Ishikawa (cell line): ENCODE measurements at regions not wholly inside any gene's neighbourhood (a gene's known extent, or its start where the extent isn't known, plus 50 kb on each side); places are given as distances from the start of the nearest gene placed in this dataset.

Source experiments
- CEBPB ChIP-seq: IDR thresholded peaks from 2 replicates; pipeline ENCODE4 v1.6.1; 2012
- CREB1 ChIP-seq: IDR thresholded peaks from 2 replicates; pipeline ENCODE4 v1.6.1; 2012; ENCODE audit warnings: low read depth
- EGR1 ChIP-seq: IDR thresholded peaks from 2 replicates; pipeline ENCODE4 v1.6.1; 2012
- EP300 ChIP-seq: IDR thresholded peaks from 2 replicates; pipeline ENCODE4 v1.6.1; 2012; ENCODE audit warnings: borderline replicate concordance
- FOXM1 ChIP-seq: IDR thresholded peaks from 2 replicates; pipeline ENCODE4 v1.6.1; 2012; ENCODE audit warnings: low read depth, borderline replicate concordance
- MAX ChIP-seq: IDR thresholded peaks from 2 replicates; pipeline ENCODE4 v1.6.1; 2012
- NFIC ChIP-seq: IDR thresholded peaks from 2 replicates; pipeline ENCODE4 v1.6.1; 2012
- RAD21 ChIP-seq: IDR thresholded peaks from 2 replicates; pipeline ENCODE4 v1.6.1; 2012; ENCODE audit warnings: low read depth
- TAF1 ChIP-seq: IDR thresholded peaks from 2 replicates; pipeline ENCODE4 v1.6.1; 2012; ENCODE audit warnings: low read depth, mild to moderate bottlenecking
- TCF12 ChIP-seq: IDR thresholded peaks from 2 replicates; pipeline ENCODE4 v1.6.1; 2012; ENCODE audit warnings: low read depth
- TEAD4 ChIP-seq: IDR thresholded peaks from 2 replicates; pipeline ENCODE4 v1.6.1; 2012
- USF1 ChIP-seq: IDR thresholded peaks from 2 replicates; pipeline ENCODE4 v1.6.1; 2012
- YY1 ChIP-seq: IDR thresholded peaks from 2 replicates; pipeline ENCODE4 v1.6.1; 2012; ENCODE audit warnings: low read depth
- ZBTB7A ChIP-seq: IDR thresholded peaks from 2 replicates; pipeline ENCODE4 v1.6.1; 2012; ENCODE audit warnings: low read depth
- TF ChIP-seq, protein P1 (sequence below): IDR thresholded peaks from 2 replicates; pipeline ENCODE4 v1.6.1; 2012; ENCODE audit warnings: low read depth, mild to moderate bottlenecking

GRCh38 chr10:117654105-117654504, 111.6 kb downstream of the EMX2 start:
- TF ChIP-seq NFIC (no peak), EGR1 (no peak), EP300 (no peak), TEAD4 (no peak), CEBPB (no peak), YY1 (no peak)

GRCh38 chr10:117656385-117657367, 114.1 kb downstream of the EMX2 start:
- TF ChIP-seq TAF1 = no peak
- TF ChIP-seq MAX = no peak
- TF ChIP-seq EGR1 = no peak
- TF ChIP-seq, protein P1, sequence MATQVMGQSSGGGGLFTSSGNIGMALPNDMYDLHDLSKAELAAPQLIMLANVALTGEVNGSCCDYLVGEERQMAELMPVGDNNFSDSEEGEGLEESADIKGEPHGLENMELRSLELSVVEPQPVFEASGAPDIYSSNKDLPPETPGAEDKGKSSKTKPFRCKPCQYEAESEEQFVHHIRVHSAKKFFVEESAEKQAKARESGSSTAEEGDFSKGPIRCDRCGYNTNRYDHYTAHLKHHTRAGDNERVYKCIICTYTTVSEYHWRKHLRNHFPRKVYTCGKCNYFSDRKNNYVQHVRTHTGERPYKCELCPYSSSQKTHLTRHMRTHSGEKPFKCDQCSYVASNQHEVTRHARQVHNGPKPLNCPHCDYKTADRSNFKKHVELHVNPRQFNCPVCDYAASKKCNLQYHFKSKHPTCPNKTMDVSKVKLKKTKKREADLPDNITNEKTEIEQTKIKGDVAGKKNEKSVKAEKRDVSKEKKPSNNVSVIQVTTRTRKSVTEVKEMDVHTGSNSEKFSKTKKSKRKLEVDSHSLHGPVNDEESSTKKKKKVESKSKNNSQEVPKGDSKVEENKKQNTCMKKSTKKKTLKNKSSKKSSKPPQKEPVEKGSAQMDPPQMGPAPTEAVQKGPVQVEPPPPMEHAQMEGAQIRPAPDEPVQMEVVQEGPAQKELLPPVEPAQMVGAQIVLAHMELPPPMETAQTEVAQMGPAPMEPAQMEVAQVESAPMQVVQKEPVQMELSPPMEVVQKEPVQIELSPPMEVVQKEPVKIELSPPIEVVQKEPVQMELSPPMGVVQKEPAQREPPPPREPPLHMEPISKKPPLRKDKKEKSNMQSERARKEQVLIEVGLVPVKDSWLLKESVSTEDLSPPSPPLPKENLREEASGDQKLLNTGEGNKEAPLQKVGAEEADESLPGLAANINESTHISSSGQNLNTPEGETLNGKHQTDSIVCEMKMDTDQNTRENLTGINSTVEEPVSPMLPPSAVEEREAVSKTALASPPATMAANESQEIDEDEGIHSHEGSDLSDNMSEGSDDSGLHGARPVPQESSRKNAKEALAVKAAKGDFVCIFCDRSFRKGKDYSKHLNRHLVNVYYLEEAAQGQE = no peak
- no peak for TF ChIP-seq CREB1
- no peak for TF ChIP-seq EP300
- no peak for TF ChIP-seq USF1
- no peak for TF ChIP-seq CEBPB
- TF ChIP-seq FOXM1 = no peak
- TF ChIP-seq RAD21 = no peak
- TF ChIP-seq YY1 = no peak
- TF ChIP-seq ZBTB7A = no peak

GRCh38 chr10:117661316-117661715, 118.8 kb downstream of the EMX2 start:
- no peak for TF ChIP-seq EP300
- no peak for TF ChIP-seq EGR1
- TF ChIP-seq RAD21 = no peak
- no peak for TF ChIP-seq USF1
- no peak for TF ChIP-seq TAF1
- TF ChIP-seq TCF12 = no peak
- no peak for TF ChIP-seq CREB1
- no peak for TF ChIP-seq MAX
- no peak for TF ChIP-seq NFIC
- TF ChIP-seq, protein P1 = no peak
- no peak for TF ChIP-seq TEAD4
- no peak for TF ChIP-seq YY1

- TF ChIP-seq TAF1 (no peak), EP300 (no peak), EGR1 (no peak), YY1 (no peak), TEAD4 (no peak), CREB1 (no peak), RAD21 (no peak), NFIC (no peak), ZBTB7A (no peak)
These were observed 119.6 kb downstream of the EMX2 start for GRCh38 chr10:117662126-117662525.

DNA sequence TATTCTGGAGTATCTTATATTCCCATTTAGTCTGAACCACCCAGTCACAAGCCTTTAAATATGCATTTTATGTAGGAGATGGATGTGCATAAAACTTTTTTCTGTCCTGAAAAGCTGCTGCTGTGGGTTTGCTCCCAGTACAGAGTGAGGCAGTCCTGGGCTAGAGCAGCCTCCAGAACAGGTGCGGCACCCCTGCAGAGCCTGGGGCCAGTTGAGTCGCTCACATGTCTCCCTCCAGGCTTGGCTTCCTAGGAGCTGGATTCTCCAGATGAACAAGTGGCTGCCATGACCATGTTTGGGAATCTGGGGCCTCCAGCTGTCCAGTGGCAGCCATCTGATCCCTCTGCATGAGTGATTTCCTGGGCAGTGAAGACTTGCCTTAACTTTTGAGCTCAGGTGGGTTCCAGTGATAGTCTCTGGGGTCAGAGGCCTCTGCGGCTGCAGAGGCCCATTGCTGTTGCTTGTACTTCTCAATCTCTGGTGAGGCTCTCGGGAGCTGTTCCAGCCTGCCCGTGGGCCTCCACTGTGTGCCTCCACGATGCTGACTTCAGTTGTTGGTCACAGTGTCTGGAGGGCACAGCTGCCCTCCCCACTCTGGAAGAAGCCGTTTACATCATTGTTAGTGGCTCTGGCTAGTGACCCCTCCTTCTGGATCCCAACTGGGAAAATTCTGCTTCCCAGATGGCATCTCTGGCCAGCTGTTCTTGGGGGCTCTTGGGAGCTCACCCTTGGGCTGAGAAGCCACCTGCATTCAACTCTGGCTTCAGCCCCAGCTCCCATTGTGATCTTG, 120.4 kb downstream of the EMX2 start:
- no peak for TF ChIP-seq RAD21
- no peak for TF ChIP-seq CREB1
- no peak for TF ChIP-seq YY1
- TF ChIP-seq, protein P1 = no peak
